Dedifferentiated amniotic fluid mesenchymal stem cell (primary cell): ENCODE measurements at regions not wholly inside any gene's neighbourhood (a gene's known extent, or its start where the extent isn't known, plus 50 kb on each side); places are given as distances from the start of the nearest gene placed in this dataset.
"Not testable (repeated sequence)": the region's sequence is repeated elsewhere in the genome, so short reads cannot be mapped to it uniquely, and the experiment has no call there.

Experiments
- DNase-seq: peaks from one replicate; pipeline ENCODE4 v3.0.0-alpha.2; 2016; ENCODE audit errors: extremely low spot score

- no peak for DNase-seq
Observed at GRCh38 chr1:103348136-103348535, 177.4 kb upstream of the RNPC3 start.

- DNase-seq = no peak
Observed at GRCh38 chr1:103344930-103345329, 180.6 kb upstream of the RNPC3 start.

GRCh38 chr1:103341377-103341880 is 184.1 kb upstream of the RNPC3 start:
- DNase-seq = peak; percentile 13

GRCh38 chr1:103337779-103338178 is 187.7 kb upstream of the RNPC3 start:
- no peak for DNase-seq

- DNase-seq = no peak
Observed at GRCh38 chr1:103336408-103336807, 189.1 kb upstream of the RNPC3 start.

GRCh38 chr1:103333141-103333540 is 192.4 kb upstream of the RNPC3 start:
- DNase-seq = no peak

GRCh38 chr1:103327054-103327719 is 198.3 kb upstream of the RNPC3 start:
- DNase-seq = no peak

- DNase-seq = no peak
Observed at GRCh38 chr1:103326595-103326994, 198.9 kb upstream of the RNPC3 start.

- DNase-seq = no peak
Observed at GRCh38 chr1:103309786-103310185, 201.5 kb upstream of the COL11A1 start.

GRCh38 chr1:103307751-103308150 is 199.4 kb upstream of the COL11A1 start:
- no peak for DNase-seq

GRCh38 chr1:103283841-103284669 is 175.7 kb upstream of the COL11A1 start:
- DNase-seq = peak; percentile 89

GRCh38 chr1:103283371-103283770 is 175.0 kb upstream of the COL11A1 start:
- DNase-seq = no peak

- DNase-seq = no peak
Observed at GRCh38 chr1:103275725-103276124, 167.4 kb upstream of the COL11A1 start.

GRCh38 chr1:103274886-103275285 is 166.6 kb upstream of the COL11A1 start:
- DNase-seq = no peak

- no peak for DNase-seq
Observed at GRCh38 chr1:103273106-103273505, 164.8 kb upstream of the COL11A1 start.

- DNase-seq = not testable (repeated sequence)
Observed at GRCh38 chr1:103271471-103271870, 163.1 kb upstream of the COL11A1 start.

- DNase-seq = no peak
Observed at GRCh38 chr1:103267893-103268292, 159.6 kb upstream of the COL11A1 start.

- no peak for DNase-seq
Observed at GRCh38 chr1:103267266-103267665, 158.9 kb upstream of the COL11A1 start.

GRCh38 chr1:103266036-103266435 is 157.7 kb upstream of the COL11A1 start:
- peak; percentile 66 for DNase-seq

- peak; percentile 34 for DNase-seq
Observed at GRCh38 chr1:103265551-103265950, 157.2 kb upstream of the COL11A1 start.

- no peak for DNase-seq
Observed at GRCh38 chr1:103259982-103260381, 151.7 kb upstream of the COL11A1 start.

- peak; percentile 50 for DNase-seq
Observed at GRCh38 chr1:103256490-103256889, 148.2 kb upstream of the COL11A1 start.

- peak; percentile 25 for DNase-seq
Observed at GRCh38 chr1:103254691-103255090, 146.4 kb upstream of the COL11A1 start.
